ENCODE measurements at regions not wholly inside any gene's neighbourhood (a gene's known extent, or its start where the extent isn't known, plus 50 kb on each side); places are given as distances from the start of the nearest gene placed in this dataset.

- no peaks in the 10 kb centered on the region for H3K4me1 ChIP-seq (ENCODE audit: control insufficient read depth in 1 of 2, insufficient read depth in 2 of 2, low read length in 2 of 2)
- H3K27me3 ChIP-seq (ENCODE audit: control insufficient read depth in 2 of 2, insufficient read depth in 2 of 2, low read length in 2 of 2): no peaks in the 10 kb centered on the region
- H3K4me3 ChIP-seq (replicated peaks in 1 of 3; ENCODE audit: low read depth in 2 of 3, low read length in 3 of 3): no peak overlapping the region
- H3K4me3 Mint-ChIP-seq: no peak overlapping the region
- H3K4me1 Mint-ChIP-seq: no peaks in the 10 kb centered on the region
- H2AFZ ChIP-seq (ENCODE audit: insufficient read depth, low read depth, low read length, poor library complexity, severe bottlenecking): no peak overlapping the region
- no peak overlapping the region for H3K27ac ChIP-seq (ENCODE audit: low read depth in 1 of 2, low read length in 2 of 2)
- no peak for DNase-seq
- H3K27me3 Mint-ChIP-seq (ENCODE audit: low read depth in 3 of 3): no peaks in the 10 kb centered on the region
- no peaks in the 10 kb centered on the region for H3K36me3 ChIP-seq (replicated peaks in 1 of 2; ENCODE audit: control insufficient read depth in 1 of 2, insufficient read depth in 2 of 2, low read length in 2 of 2)
- no peaks in the 10 kb centered on the region for H3K79me2 ChIP-seq (ENCODE audit: insufficient read depth, low read length)
- TF ChIP-seq CTCF (IDR thresholded peaks at IDR 0.05): no peak
- H3K36me3 Mint-ChIP-seq: no peaks in the 10 kb centered on the region
- no peak overlapping the region for H3K4me2 ChIP-seq (replicated peaks; ENCODE audit: extremely low read depth, low read length, poor library complexity, severe bottlenecking)
- intact Hi-C loops (cut with micrococcal nuclease): no loop called here
- peaks cover 0 to 7% (median 0%) of the 10 kb centered on the region in 7 donors for H3K9me3 Mint-ChIP-seq
- no peak overlapping the region for H3K9ac ChIP-seq (ENCODE audit: insufficient read depth, low read length, poor library complexity, severe bottlenecking)
- no peaks in the 10 kb centered on the region for H4K20me1 ChIP-seq (ENCODE audit: insufficient read depth, low read length)
- H3K27ac Mint-ChIP-seq: no peak overlapping the region
- no peaks in the 10 kb centered on the region for H3K9me3 ChIP-seq (replicated peaks in 1 of 2; ENCODE audit: control insufficient read depth in 1 of 2, insufficient read depth in 1 of 2, low read length in 2 of 2)
Measured at GRCh38 chr11:42225664-42226063, 766.2 kb upstream of the LRRC4C start.

GRCh38 chr11:42232673-42233072 is 773.2 kb upstream of the LRRC4C start:
- Histone ChIP-seq H3K4me3 (replicated peaks in 1 of 3; ENCODE audit: low read depth in 2 of 3, low read length in 3 of 3) (no peak overlapping the region), H3K9me3 (replicated peaks in 1 of 2; ENCODE audit: control insufficient read depth in 1 of 2, insufficient read depth in 1 of 2, low read length in 2 of 2) (no peaks in the 10 kb centered on the region), H3K27me3 (ENCODE audit: control insufficient read depth in 2 of 2, insufficient read depth in 2 of 2, low read length in 2 of 2) (no peaks in the 10 kb centered on the region), H4K20me1 (ENCODE audit: insufficient read depth, low read length) (no peaks in the 10 kb centered on the region), H3K4me1 (ENCODE audit: control insufficient read depth in 1 of 2, insufficient read depth in 2 of 2, low read length in 2 of 2) (no peaks in the 10 kb centered on the region), H2AFZ (ENCODE audit: insufficient read depth, low read depth, low read length, poor library complexity, severe bottlenecking) (no peak overlapping the region), H3K36me3 (replicated peaks in 1 of 2; ENCODE audit: control insufficient read depth in 1 of 2, insufficient read depth in 2 of 2, low read length in 2 of 2) (no peaks in the 10 kb centered on the region), H3K4me2 (replicated peaks; ENCODE audit: extremely low read depth, low read length, poor library complexity, severe bottlenecking) (no peak overlapping the region), H3K9ac (ENCODE audit: insufficient read depth, low read length, poor library complexity, severe bottlenecking) (no peak overlapping the region), H3K79me2 (ENCODE audit: insufficient read depth, low read length) (no peaks in the 10 kb centered on the region), H3K27ac (ENCODE audit: low read depth in 1 of 2, low read length in 2 of 2) (no peak overlapping the region)
- TF ChIP-seq CTCF (IDR thresholded peaks at IDR 0.05): no peak
- DNase-seq: no peak
- no peak overlapping the region for H3K4me3 Mint-ChIP-seq
- H3K36me3 Mint-ChIP-seq: no peaks in the 10 kb centered on the region
- H3K27ac Mint-ChIP-seq: no peak overlapping the region
- intact Hi-C loops (cut with micrococcal nuclease): no loop called here
- peaks cover 0 to 3% (median 2%) of the 10 kb centered on the region in 7 donors for H3K9me3 Mint-ChIP-seq
- no peaks in the 10 kb centered on the region for H3K4me1 Mint-ChIP-seq
- H3K27me3 Mint-ChIP-seq (ENCODE audit: low read depth in 3 of 3): peaks cover 0 to 1% (median 0%) of the 10 kb centered on the region in 3 donors
- WGBS (ENCODE audit: insufficient coverage): 81% methylated on average over 2 of the region's 5 CpGs
